ENCODE measurements at regions not wholly inside any gene's neighbourhood (a gene's known extent, or its start where the extent isn't known, plus 50 kb on each side); places are given as distances from the start of the nearest gene placed in this dataset.
"Not testable (repeated sequence)": the region's sequence is repeated elsewhere in the genome, so short reads cannot be mapped to it uniquely, and the experiment has no call there.

DNA sequence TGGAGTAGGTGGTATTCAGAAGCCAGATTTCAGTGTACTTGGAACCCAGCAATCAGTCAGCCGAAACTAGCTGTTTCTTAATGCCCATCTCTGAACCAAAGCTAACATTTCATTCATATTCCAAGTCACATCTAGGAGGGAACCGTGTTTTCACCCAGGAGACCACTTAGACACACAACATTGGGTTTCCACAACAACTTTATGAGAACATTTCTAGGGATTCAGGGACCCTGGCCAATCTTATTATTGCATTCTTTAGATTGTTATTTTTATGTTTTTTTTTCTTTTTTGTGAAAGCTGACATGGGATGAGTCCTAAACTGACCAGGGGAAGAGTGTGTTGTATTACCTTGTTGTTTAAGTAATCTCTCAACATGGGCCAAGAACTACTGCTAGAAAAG, 72.5 kb upstream of the KIAA0040 start:
- no peak for DNase-seq
- peaks cover 26% of the 10 kb centered on the region for H3K4me1 ChIP-seq
- H3K4me3 ChIP-seq, result no peak overlapping the region
- no peaks in the 10 kb centered on the region for H3K36me3 ChIP-seq
- no peaks in the 10 kb centered on the region for H3K27me3 ChIP-seq (ENCODE audit: low read depth)
- H3K9me3 ChIP-seq (replicated peaks), result peaks cover 14% of the 10 kb centered on the region
- H3K27ac ChIP-seq (replicated peaks), result no peak overlapping the region
- intact Hi-C loops (cut with micrococcal nuclease), result no loop called here
- TF ChIP-seq, protein P1, sequence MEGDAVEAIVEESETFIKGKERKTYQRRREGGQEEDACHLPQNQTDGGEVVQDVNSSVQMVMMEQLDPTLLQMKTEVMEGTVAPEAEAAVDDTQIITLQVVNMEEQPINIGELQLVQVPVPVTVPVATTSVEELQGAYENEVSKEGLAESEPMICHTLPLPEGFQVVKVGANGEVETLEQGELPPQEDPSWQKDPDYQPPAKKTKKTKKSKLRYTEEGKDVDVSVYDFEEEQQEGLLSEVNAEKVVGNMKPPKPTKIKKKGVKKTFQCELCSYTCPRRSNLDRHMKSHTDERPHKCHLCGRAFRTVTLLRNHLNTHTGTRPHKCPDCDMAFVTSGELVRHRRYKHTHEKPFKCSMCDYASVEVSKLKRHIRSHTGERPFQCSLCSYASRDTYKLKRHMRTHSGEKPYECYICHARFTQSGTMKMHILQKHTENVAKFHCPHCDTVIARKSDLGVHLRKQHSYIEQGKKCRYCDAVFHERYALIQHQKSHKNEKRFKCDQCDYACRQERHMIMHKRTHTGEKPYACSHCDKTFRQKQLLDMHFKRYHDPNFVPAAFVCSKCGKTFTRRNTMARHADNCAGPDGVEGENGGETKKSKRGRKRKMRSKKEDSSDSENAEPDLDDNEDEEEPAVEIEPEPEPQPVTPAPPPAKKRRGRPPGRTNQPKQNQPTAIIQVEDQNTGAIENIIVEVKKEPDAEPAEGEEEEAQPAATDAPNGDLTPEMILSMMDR (IDR thresholded peaks at IDR 0.05; ENCODE audit: borderline replicate concordance), result no peak

DNA sequence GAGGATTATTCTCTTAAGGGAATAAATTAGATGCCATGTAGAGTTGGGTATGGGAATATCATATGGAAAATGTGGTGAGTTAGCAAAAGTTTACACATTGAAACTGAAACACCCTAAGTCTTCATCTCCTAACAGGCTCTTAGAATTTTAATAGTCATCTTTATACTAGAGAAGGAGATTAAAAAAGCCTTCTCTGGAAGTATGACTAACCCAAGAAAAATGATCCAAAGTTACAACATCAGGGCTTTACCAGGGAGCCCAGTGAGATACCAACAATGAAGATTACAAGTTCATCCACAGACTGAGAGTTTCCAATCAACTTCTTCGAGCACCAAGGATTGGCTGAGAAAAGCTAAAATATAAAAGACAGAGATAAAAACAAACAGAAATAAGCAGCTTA, 70.0 kb upstream of the KIAA0040 start:
- intact Hi-C loops (cut with micrococcal nuclease), result no loop called here
- no peak overlapping the region for H3K27ac ChIP-seq (replicated peaks)
- H3K36me3 ChIP-seq, result no peaks in the 10 kb centered on the region
- TF ChIP-seq, protein P1 (IDR thresholded peaks at IDR 0.05; ENCODE audit: borderline replicate concordance), result no peak
- peaks cover 9% of the 10 kb centered on the region for H3K4me1 ChIP-seq
- no peaks in the 10 kb centered on the region for H3K27me3 ChIP-seq (ENCODE audit: low read depth)
- H3K9me3 ChIP-seq (replicated peaks), result peaks cover 14% of the 10 kb centered on the region
- no peak overlapping the region for H3K4me3 ChIP-seq
- no peak for DNase-seq

DNA sequence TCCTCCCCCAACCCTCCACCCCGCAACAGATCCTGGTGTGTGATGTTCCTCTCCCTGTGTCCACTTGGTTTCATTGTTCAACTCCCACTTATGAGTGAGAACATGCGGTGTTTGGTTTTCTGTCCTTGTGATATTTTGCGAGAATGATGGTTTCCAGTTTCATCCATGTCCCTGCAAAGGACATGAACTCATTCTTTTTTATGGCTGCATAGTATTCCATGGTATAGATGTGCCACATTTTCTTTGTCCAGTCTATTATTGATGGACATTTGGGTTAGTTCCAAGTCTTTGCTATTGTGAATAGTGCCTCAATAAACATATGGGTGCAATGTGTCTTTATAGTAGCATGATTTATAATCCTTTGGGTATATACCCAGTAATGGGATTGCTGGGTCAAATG, 63.7 kb upstream of the KIAA0040 start:
- H3K27ac ChIP-seq (replicated peaks); H3K9me3 ChIP-seq (replicated peaks); H3K4me1 ChIP-seq; intact Hi-C loops (cut with micrococcal nuclease); H3K36me3 ChIP-seq; H3K27me3 ChIP-seq (ENCODE audit: low read depth); H3K4me3 ChIP-seq; DNase-seq: not testable (repeated sequence)

DNA sequence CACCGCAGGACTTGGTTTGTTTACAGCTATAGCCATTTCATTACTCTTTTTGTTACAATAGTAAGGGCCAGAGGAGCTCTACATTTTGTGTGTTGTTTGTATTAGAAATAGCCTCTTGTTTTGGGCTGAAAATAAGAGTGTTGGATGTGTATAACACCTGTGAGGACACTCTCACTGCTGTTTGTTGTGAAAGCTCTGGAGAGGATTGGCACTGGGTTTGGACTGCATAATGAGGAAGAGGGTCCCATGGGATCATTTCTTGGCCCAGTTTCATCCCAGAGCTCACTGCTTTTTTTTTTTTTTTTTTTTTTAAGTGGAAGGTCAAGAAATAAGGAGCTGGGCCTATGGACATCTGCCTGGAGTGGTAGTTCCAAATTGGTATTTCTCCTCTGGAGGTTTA, 61.6 kb upstream of the KIAA0040 start:
- Histone ChIP-seq H3K27ac (replicated peaks) (peak overlapping the region; percentile 27), H3K4me3 (no peak overlapping the region), H3K4me1 (peaks cover 3% of the 10 kb centered on the region), H3K9me3 (replicated peaks) (peaks cover 10% of the 10 kb centered on the region), H3K27me3 (ENCODE audit: low read depth) (no peaks in the 10 kb centered on the region), H3K36me3 (no peaks in the 10 kb centered on the region)
- intact Hi-C loops (cut with micrococcal nuclease), result no loop called here
- DNase-seq, result no peak
- TF ChIP-seq, protein P1 (IDR thresholded peaks at IDR 0.05; ENCODE audit: borderline replicate concordance), result no peak

DNA sequence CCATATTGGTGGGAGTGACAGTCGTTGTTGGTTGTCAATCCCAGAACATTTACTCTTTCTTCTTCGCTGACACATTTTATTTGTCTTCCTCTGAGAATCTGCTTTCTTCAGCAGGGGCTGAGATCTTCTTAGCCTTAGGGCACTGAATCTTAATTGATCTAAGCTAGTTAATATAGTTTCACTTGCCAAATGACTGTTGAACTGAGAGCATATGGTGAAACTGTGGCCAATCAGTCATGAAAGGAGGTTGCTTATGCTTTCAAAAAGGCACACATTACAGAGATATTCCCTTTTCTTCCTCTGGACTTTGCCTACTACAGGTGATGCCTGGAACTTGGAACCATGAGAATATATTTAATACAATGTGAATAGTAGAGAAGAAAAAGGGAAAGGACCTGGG, 60.0 kb upstream of the KIAA0040 start:
- H3K4me3 ChIP-seq, result no peak overlapping the region
- H3K27ac ChIP-seq (replicated peaks), result no peak overlapping the region
- H3K9me3 ChIP-seq (replicated peaks), result peaks cover 10% of the 10 kb centered on the region
- no peaks in the 10 kb centered on the region for H3K36me3 ChIP-seq
- intact Hi-C loops (cut with micrococcal nuclease), result no loop called here
- DNase-seq, result no peak
- no peaks in the 10 kb centered on the region for H3K27me3 ChIP-seq (ENCODE audit: low read depth)
- TF ChIP-seq, protein P1 (IDR thresholded peaks at IDR 0.05; ENCODE audit: borderline replicate concordance), result no peak
- peaks cover 3% of the 10 kb centered on the region for H3K4me1 ChIP-seq

DNA sequence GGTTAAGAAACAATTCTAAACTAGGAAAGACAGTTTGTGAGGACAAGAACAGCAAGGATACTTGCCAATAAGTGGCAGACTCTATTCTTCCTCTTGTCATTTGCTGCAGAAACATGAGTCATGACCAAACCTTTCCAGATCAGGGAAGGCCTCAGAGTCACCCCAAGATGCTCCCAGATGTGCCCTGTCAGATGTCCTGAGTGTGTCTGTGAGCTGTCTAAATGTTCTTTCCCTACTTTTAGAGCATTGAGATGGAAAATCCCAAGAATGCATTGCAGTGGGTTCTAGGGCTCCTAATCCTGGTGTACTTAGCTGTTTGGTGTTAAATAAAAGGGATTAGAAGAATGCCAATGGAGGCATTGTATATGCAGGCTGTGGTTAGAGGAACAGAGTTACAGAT, 57.5 kb upstream of the KIAA0040 start:
- peaks cover 3% of the 10 kb centered on the region for H3K4me1 ChIP-seq
- DNase-seq, result peak; percentile 18
- no peaks in the 10 kb centered on the region for H3K36me3 ChIP-seq
- H3K27me3 ChIP-seq (ENCODE audit: low read depth), result no peaks in the 10 kb centered on the region
- no peak overlapping the region for H3K4me3 ChIP-seq
- H3K9me3 ChIP-seq (replicated peaks), result peaks cover 8% of the 10 kb centered on the region
- H3K27ac ChIP-seq (replicated peaks), result peak overlapping the region; percentile 66
- intact Hi-C loops (cut with micrococcal nuclease), result no loop called here
- TF ChIP-seq, protein P1 (IDR thresholded peaks at IDR 0.05; ENCODE audit: borderline replicate concordance), result no peak

DNA sequence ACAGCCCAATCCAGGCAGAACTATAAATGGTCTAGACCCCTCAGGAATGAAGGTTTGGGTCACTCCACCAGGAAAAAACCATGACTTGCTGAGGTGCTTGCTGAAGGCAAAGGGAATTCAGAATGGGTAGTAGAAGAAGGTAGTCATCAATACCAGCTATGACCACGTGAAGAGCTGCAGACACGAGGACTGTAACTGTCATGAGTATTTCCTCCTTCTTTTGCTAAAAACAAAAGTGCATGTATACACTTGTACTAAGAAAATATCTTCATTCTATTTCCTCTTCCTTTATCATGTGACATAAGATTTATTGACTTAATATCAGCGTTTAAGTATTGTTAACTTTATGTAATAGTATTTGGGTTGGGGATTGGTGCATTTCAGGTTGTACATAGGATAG, 55.5 kb upstream of the KIAA0040 start:
- H3K4me1 ChIP-seq; DNase-seq; H3K27me3 ChIP-seq (ENCODE audit: low read depth); intact Hi-C loops (cut with micrococcal nuclease); H3K27ac ChIP-seq (replicated peaks); H3K4me3 ChIP-seq; H3K36me3 ChIP-seq: not testable (repeated sequence)
- peaks cover 26% of the 10 kb centered on the region for H3K9me3 ChIP-seq (replicated peaks)

DNA sequence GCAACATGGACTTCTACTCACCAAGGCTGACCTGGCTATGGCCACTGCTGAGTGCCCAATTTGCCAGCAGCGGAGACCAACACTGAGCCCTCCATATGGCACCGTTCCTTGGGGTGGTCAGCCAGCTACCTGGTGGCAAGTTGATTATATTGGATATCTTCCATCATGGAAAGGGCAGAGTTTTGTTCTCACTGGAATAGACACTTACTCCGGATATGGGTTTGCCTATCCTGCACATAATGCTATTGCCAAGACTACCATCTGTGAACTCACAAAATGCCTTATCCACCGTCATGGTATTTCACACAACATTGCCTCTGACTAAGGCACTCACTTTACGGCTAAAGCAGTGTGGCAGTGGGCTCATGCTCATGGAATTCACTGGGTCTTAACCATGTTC, 54.5 kb upstream of the KIAA0040 start:
- H3K4me3 ChIP-seq; intact Hi-C loops (cut with micrococcal nuclease); H3K36me3 ChIP-seq; H3K4me1 ChIP-seq; H3K27me3 ChIP-seq (ENCODE audit: low read depth); DNase-seq; H3K27ac ChIP-seq (replicated peaks): not testable (repeated sequence)
- peaks cover 26% of the 10 kb centered on the region for H3K9me3 ChIP-seq (replicated peaks)
